Adipocyte (in vitro differentiated cells): ENCODE measurements at regions not wholly inside any gene's neighbourhood (a gene's known extent, or its start where the extent isn't known, plus 50 kb on each side); places are given as distances from the start of the nearest gene placed in this dataset.

Experiments used
- DNase-seq: peaks from one replicate; pipeline ENCODE4 v3.0.0-alpha.2; 2015; ENCODE audit warnings: low read depth
- H3K27me3 ChIP-seq: replicated peaks from 2 replicates; pipeline ENCODE4 v1.7.0; 2013; ENCODE audit warnings: mild to moderate bottlenecking, low read length, moderate library complexity; ENCODE audit not compliant: control insufficient read depth, insufficient read depth
- H3K36me3 ChIP-seq: 2 replicates; pipeline ENCODE4 v1.7.0; 2013; ENCODE audit warnings: low read length, mild to moderate bottlenecking, moderate library complexity; ENCODE audit not compliant: control insufficient read depth, insufficient read depth, severe bottlenecking
- H3K4me1 ChIP-seq: 2 replicates; pipeline ENCODE4 v1.7.0; 2013; ENCODE audit warnings: mild to moderate bottlenecking, low read length, moderate library complexity; ENCODE audit not compliant: control insufficient read depth, insufficient read depth
- H3K4me3 ChIP-seq: 2 replicates; pipeline ENCODE4 v1.7.0; 2013; ENCODE audit warnings: mild to moderate bottlenecking, low read length, moderate library complexity
- H3K9ac ChIP-seq: 2 replicates; pipeline ENCODE4 v1.7.0; 2013; ENCODE audit warnings: mild to moderate bottlenecking, low read length, moderate library complexity
- H3K9me3 ChIP-seq: 2 replicates; pipeline ENCODE4 v1.7.0; 2013; ENCODE audit warnings: mild to moderate bottlenecking, low read length, moderate library complexity; ENCODE audit not compliant: control insufficient read depth

- Histone ChIP-seq H3K4me3 (no peak overlapping the region), H3K4me1 (peaks cover 5% of the 10 kb centered on the region), H3K9ac (peak overlapping the region; percentile 0), H3K27me3 (no peaks in the 10 kb centered on the region), H3K36me3 (no peaks in the 10 kb centered on the region), H3K9me3 (no peaks in the 10 kb centered on the region)
- peak; percentile 56 for DNase-seq
Measured at GRCh38 chr10:3897156-3897555, 112.1 kb upstream of the KLF6 start.

GRCh38 chr10:3896161-3896560 lies 111.2 kb upstream of the KLF6 start:
- H3K4me3 ChIP-seq, result no peak overlapping the region
- no peak overlapping the region for H3K9ac ChIP-seq
- H3K9me3 ChIP-seq, result no peaks in the 10 kb centered on the region
- no peak for DNase-seq
- peaks cover 5% of the 10 kb centered on the region for H3K4me1 ChIP-seq
- H3K27me3 ChIP-seq, result no peaks in the 10 kb centered on the region
- H3K36me3 ChIP-seq, result no peaks in the 10 kb centered on the region

DNA sequence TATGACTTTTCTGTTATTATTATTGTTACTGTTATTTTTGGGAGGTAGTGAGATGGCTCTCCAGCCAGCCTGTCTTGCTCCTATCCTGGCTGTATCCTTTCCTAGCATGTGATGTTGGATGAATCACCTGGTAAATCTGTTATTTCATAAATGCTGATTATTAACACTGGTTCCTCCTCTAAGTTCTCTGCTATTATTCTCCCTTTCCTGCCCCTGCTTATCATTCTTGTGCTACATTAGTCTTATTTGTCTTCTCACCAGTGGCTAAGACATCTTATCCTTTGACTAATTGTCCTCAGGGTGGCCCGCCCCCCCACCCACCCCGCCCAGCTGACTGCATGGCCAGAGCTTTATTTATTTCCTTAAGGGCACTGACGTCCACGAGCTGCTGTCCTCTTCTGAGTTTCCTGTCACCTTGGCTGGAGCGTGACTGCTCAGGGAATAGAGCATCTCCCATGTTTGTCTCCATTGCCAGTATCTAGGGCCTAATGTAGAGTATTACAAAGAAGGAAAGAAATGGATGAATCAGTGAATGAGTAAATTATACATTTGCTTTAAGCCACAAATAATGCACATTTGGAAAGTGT lies 110.1 kb upstream of the KLF6 start:
- no peaks in the 10 kb centered on the region for H3K27me3 ChIP-seq
- no peak for DNase-seq
- H3K4me1 ChIP-seq, result peaks cover 6% of the 10 kb centered on the region
- no peaks in the 10 kb centered on the region for H3K36me3 ChIP-seq
- H3K9me3 ChIP-seq, result no peaks in the 10 kb centered on the region
- no peak overlapping the region for H3K9ac ChIP-seq
- no peak overlapping the region for H3K4me3 ChIP-seq

GRCh38 chr10:3893901-3894563 lies 109.0 kb upstream of the KLF6 start:
- Histone ChIP-seq H3K4me1 (peaks cover 10% of the 10 kb centered on the region), H3K27me3 (no peaks in the 10 kb centered on the region), H3K4me3 (no peak overlapping the region), H3K36me3 (no peaks in the 10 kb centered on the region), H3K9me3 (no peaks in the 10 kb centered on the region), H3K9ac (no peak overlapping the region)
- DNase-seq, result no peak

GRCh38 chr10:3892440-3893425 lies 107.7 kb upstream of the KLF6 start:
- Histone ChIP-seq H3K4me3 (no peak overlapping the region), H3K9ac (no peak overlapping the region), H3K36me3 (no peaks in the 10 kb centered on the region), H3K9me3 (no peaks in the 10 kb centered on the region), H3K4me1 (peaks cover 16% of the 10 kb centered on the region), H3K27me3 (no peaks in the 10 kb centered on the region)
- no peak for DNase-seq

- Histone ChIP-seq H3K27me3 (no peaks in the 10 kb centered on the region), H3K4me1 (peaks cover 24% of the 10 kb centered on the region), H3K36me3 (no peaks in the 10 kb centered on the region), H3K4me3 (no peak overlapping the region), H3K9ac (no peak overlapping the region), H3K9me3 (no peaks in the 10 kb centered on the region)
- no peak for DNase-seq
Measured at GRCh38 chr10:3891396-3891795, 106.4 kb upstream of the KLF6 start.

DNA sequence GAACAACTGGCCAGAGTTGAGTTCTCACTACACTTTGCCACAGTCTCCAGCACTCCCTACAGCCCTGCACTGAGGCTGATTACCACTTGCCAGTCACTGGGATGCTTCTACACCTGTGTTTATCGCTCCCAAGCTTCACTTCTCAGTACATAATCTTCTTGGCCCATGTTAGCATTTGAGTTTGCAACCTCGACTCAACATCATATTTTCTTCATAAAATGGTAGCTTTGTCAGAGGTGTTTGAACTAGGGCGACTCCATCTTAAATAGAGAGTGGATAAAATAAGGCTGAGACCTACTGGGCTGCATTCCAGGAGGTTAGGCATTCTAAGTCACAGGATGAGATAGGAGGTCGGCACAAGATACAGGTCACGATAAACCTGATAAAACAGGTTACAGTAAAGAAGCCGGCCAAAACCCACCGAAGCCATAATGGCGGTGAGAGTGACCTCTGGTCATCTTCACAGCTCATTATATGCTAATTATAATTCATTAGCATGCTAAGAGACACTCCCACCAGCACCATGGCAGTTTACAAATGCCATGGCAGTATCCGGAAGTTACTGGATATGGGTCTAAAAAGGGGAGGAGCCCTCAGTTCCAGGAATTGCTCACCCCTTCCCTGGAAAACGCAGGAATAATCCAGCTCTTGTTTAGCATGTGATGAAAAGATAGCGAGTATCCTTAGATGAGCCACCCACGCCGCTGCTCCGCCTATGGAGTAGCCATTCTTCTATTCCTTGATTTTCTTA lies 105.8 kb upstream of the KLF6 start:
- H3K9me3 ChIP-seq, result no peaks in the 10 kb centered on the region
- H3K36me3 ChIP-seq, result no peaks in the 10 kb centered on the region
- DNase-seq, result no peak
- no peaks in the 10 kb centered on the region for H3K27me3 ChIP-seq
- no peak overlapping the region for H3K4me3 ChIP-seq
- no peak overlapping the region for H3K9ac ChIP-seq
- peaks cover 27% of the 10 kb centered on the region for H3K4me1 ChIP-seq

DNA sequence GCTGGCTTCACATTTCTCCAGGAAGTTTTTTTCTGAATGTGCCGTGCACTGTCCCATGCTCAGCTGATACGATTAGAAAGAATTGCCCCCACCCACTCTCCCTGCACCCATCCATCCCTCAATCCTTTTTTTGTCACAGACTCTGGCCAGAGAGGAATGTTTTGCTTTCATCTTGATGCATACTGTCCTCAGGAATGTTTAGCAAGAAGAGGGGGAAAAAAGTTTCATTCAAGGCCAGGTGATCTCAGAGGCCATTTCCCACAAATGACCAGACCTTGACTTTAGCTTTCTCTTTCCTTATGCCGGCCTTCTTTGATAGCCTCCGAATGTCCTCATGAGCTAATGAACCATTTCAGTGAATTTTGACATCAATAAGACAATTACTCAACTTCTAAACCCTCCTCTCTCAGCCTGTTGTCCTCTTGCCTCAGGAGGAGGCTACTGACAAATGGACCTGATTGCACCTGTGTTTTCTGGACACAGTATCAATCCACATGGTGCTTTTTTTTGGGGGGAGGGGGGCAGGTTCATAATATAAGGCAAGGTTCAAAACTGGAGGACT lies 105.0 kb upstream of the KLF6 start:
- Histone ChIP-seq H3K9me3 (no peaks in the 10 kb centered on the region), H3K36me3 (no peaks in the 10 kb centered on the region), H3K27me3 (no peaks in the 10 kb centered on the region), H3K9ac (no peak overlapping the region), H3K4me3 (no peak overlapping the region), H3K4me1 (peaks cover 27% of the 10 kb centered on the region)
- peak; percentile 68 for DNase-seq

DNA sequence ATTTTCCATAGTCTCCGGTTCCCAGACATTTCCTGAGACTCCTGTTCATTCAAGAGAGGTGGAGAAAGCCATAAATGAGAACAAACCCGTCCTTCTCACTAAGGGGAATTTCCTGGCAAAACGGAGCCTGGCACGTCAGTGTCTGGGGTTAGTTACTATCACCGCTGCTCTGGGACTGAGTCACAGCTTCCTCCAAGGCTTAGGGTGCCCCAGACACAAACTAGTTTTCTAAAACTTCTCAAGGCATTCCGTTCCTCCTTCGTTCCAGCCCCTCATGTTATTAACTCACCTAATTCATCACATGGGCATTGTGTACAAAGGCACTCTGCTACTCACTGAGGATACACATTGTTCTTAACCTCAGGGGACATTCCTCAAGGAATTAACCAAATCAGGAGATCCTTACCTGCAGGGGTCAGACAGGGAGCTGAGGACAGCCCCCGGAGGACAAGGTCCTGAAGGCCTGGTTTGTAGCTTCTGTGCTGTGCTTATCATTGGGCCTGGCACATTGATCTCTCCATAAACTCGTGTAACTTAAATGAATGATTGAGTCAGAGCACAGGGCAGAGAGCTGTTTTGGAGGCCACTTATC lies 103.0 kb upstream of the KLF6 start:
- H3K4me3 ChIP-seq, result peak overlapping the region; percentile 64
- H3K4me1 ChIP-seq, result peaks cover 27% of the 10 kb centered on the region
- no peaks in the 10 kb centered on the region for H3K9me3 ChIP-seq
- H3K9ac ChIP-seq, result peak overlapping the region; percentile 78
- no peaks in the 10 kb centered on the region for H3K27me3 ChIP-seq
- H3K36me3 ChIP-seq, result no peaks in the 10 kb centered on the region
- peak; percentile 90 for DNase-seq

DNA sequence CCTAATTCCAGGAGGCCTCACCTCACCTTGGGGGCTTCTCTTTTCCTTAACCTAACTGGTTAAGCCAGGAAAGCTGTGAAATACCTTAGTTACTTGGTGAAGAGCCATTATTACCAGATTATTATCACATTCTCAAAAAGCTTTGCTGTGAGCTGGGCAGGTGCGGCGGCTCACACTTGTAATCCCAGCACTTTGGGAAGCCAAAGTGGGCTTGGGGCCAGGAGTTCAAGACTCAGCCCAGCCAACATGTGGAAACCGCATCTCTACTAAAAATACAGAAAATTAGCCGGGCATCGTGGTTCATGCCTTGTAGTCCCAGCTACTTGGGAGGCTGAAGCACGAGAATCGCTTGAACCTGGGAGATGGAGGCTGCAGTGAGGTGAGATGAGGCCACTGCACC lies 102.4 kb upstream of the KLF6 start:
- H3K36me3 ChIP-seq, result no peaks in the 10 kb centered on the region
- H3K4me3 ChIP-seq, result peak overlapping the region; percentile 64
- peaks cover 27% of the 10 kb centered on the region for H3K4me1 ChIP-seq
- no peaks in the 10 kb centered on the region for H3K9me3 ChIP-seq
- peak overlapping the region; percentile 78 for H3K9ac ChIP-seq
- H3K27me3 ChIP-seq, result no peaks in the 10 kb centered on the region
- no peak for DNase-seq
